ENCODE measurements at regions not wholly inside any gene's neighbourhood (a gene's known extent, or its start where the extent isn't known, plus 50 kb on each side); places are given as distances from the start of the nearest gene placed in this dataset.

DNA sequence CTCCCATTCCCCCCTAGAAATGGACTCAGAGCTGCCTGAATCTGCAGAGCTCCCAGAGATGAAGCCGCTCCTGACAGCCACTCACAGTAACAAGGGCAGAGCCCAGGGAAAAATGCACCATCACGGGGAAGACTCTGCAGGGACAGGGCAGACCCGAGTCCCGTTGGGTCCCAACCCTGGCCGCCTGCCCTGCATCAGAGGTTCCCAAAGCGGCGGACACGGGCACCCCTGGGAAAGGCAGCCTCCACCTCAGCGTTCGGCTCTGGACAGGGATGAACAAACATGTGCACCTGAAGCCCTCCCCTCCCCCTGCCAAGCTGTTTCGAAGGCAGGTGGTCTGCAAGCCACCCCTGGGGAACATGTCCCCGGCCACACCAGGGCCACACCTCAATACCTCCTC, 320.4 kb downstream of the ADGRD1 start:
- H3K4me2 ChIP-seq (ENCODE audit: low read depth, low read length): no peak overlapping the region
- no peaks in the 10 kb centered on the region for H3K27me3 ChIP-seq (ENCODE audit: control insufficient read depth, insufficient read depth, low read length)
- DNase-seq: no peak
- no peaks in the 10 kb centered on the region for H3K36me3 ChIP-seq (ENCODE audit: control insufficient read depth, insufficient read depth, low read length)
- H3K27ac ChIP-seq (ENCODE audit: insufficient read depth, low read length): no peak overlapping the region
- in situ Hi-C loops (cut with MboI; ENCODE audit: low sequenced_read_pairs) (no loop called here), dilution Hi-C loops (cut with HindIII; ENCODE audit: low sequenced_read_pairs, unreplicated experiment) (no loop called here), intact Hi-C loops (cut with micrococcal nuclease) (no loop called here)
- WGBS, 2 experiments (ENCODE audit: extremely low coverage in 2 of 2, insufficient read length in 1 of 2): 61% methylated on average over 10 of the region's 12 CpGs; no CpG with 5 or more reads in 1 of the 2 experiments
- H2AK9ac ChIP-seq (replicated peaks; ENCODE audit: low read depth, low read length, poor library complexity): no peak overlapping the region
- no peak overlapping the region for H3K56ac ChIP-seq (ENCODE audit: extremely low read depth, insufficient read depth, low read length)
- H4K8ac ChIP-seq (ENCODE audit: low read depth in 2 of 2, low read length in 2 of 2): no peak overlapping the region
- no TSS peak for BruUV-seq (replicated peaks)
- no peak overlapping the region for H2BK20ac ChIP-seq (ENCODE audit: low read depth, low read length)
- H3K4me1 ChIP-seq (ENCODE audit: control insufficient read depth, insufficient read depth, low read length): no peaks in the 10 kb centered on the region
- no peak overlapping the region for H3K4ac ChIP-seq (ENCODE audit: low read depth, low read length)
- no peaks in the 10 kb centered on the region for H4K20me1 ChIP-seq (ENCODE audit: insufficient read depth, low read length)
- no peak overlapping the region for H2BK5ac ChIP-seq (ENCODE audit: low read depth, low read length, poor library complexity, severe bottlenecking)
- H4K91ac ChIP-seq (ENCODE audit: insufficient read depth, low read depth, low read length): no peak overlapping the region
- H3K79me1 ChIP-seq (ENCODE audit: low read depth in 1 of 2, low read length in 2 of 2): no peaks in the 10 kb centered on the region
- H3K4me3 ChIP-seq (ENCODE audit: insufficient read depth, low read depth, low read length): no peak overlapping the region
- no peak overlapping the region for H2BK15ac ChIP-seq (ENCODE audit: low read depth, low read length)
- H3K9ac ChIP-seq (ENCODE audit: low read depth, low read length): no peak overlapping the region
- no peak for TF ChIP-seq RFX5 (IDR thresholded peaks at IDR 0.05; ENCODE audit: low read depth, low read length)
- TF ChIP-seq, protein P1, sequence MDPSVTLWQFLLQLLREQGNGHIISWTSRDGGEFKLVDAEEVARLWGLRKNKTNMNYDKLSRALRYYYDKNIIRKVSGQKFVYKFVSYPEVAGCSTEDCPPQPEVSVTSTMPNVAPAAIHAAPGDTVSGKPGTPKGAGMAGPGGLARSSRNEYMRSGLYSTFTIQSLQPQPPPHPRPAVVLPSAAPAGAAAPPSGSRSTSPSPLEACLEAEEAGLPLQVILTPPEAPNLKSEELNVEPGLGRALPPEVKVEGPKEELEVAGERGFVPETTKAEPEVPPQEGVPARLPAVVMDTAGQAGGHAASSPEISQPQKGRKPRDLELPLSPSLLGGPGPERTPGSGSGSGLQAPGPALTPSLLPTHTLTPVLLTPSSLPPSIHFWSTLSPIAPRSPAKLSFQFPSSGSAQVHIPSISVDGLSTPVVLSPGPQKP (IDR thresholded peaks at IDR 0.05; ENCODE audit: borderline replicate concordance, low read depth, low read length): no peak
- TF ChIP-seq, protein P2, sequence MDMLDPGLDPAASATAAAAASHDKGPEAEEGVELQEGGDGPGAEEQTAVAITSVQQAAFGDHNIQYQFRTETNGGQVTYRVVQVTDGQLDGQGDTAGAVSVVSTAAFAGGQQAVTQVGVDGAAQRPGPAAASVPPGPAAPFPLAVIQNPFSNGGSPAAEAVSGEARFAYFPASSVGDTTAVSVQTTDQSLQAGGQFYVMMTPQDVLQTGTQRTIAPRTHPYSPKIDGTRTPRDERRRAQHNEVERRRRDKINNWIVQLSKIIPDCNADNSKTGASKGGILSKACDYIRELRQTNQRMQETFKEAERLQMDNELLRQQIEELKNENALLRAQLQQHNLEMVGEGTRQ (IDR thresholded peaks at IDR 0.05; ENCODE audit: low read depth, low read length): no peak
- no peak for TF ChIP-seq FOS (IDR thresholded peaks at IDR 0.05; ENCODE audit: low read depth, low read length)
- ChIA-PET POLR2A (ENCODE audit: unreplicated experiment) (no interaction called here), CTCF (no interaction called here)
- H3K9me1 ChIP-seq (ENCODE audit: insufficient read depth, low read length): no peaks in the 10 kb centered on the region
- H3K23ac ChIP-seq (ENCODE audit: low read depth, low read length): no peak overlapping the region
- H3K9me3 ChIP-seq (ENCODE audit: control insufficient read depth, insufficient read depth, low read length): peaks cover 33% of the 10 kb centered on the region
- H2AK5ac ChIP-seq (ENCODE audit: low read depth, low read length): no peak overlapping the region
- H2BK120ac ChIP-seq (ENCODE audit: low read depth, low read length): no peak overlapping the region
- no peak overlapping the region for H2AFZ ChIP-seq (replicated peaks; ENCODE audit: low read length, poor library complexity)
- H3K14ac ChIP-seq (replicated peaks; ENCODE audit: low read depth, low read length): no peak overlapping the region
- no peak overlapping the region for H4K5ac ChIP-seq (ENCODE audit: low read depth, low read length)
- H3K18ac ChIP-seq (ENCODE audit: low read depth, low read length): no peak overlapping the region
- no peak for ATAC-seq (ENCODE audit: low read depth)

All from IMR-90 (cell line).